ENCODE measurements at regions not wholly inside any gene's neighbourhood (a gene's known extent, or its start where the extent isn't known, plus 50 kb on each side); places are given as distances from the start of the nearest gene placed in this dataset.
"Not testable (repeated sequence)": the region's sequence is repeated elsewhere in the genome, so short reads cannot be mapped to it uniquely, and the experiment has no call there.

DNA sequence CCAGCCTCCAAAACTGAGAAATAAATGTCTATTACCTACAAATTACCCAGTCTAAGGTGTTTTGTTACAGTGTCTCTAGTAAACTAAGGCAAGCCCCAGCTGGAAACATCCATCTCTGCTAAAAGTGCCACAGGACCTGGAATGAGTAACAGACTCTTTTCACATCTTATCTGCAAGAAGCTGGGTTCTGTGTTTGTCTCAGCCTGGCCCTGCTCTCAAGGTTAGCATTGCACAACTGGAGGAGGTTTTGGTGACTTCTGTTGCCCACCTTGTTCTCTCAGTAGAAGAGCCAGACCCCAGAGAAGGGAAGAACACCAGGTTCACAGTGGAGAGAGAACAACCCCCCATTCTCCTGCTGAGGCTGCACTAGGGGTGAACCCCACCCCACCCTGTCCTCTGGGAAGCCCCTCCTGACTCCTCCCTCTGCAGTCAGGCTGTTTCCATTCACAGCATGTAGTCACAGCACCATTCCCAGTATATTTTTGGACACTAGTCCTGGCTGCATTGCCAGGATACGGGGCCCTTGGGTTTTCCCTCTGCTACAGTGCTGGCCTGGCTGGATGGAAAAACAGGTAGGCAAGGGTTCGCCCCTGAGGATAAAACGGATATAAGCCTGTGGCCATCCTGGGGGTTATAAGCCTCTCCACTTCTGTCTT is 280.0 kb downstream of the BCL2L11 start:
- H3K36me3 ChIP-seq (ENCODE audit: control insufficient read depth, low read length); H4K20me1 ChIP-seq (ENCODE audit: control insufficient read depth, insufficient read depth, low read depth, low read length); H3K4me3 ChIP-seq (ENCODE audit: low read length); H3K4me1 ChIP-seq (ENCODE audit: control insufficient read depth, low read length); H3F3A ChIP-seq (ENCODE audit: control insufficient read depth, insufficient read depth); H3K9me2 ChIP-seq (replicated peaks; ENCODE audit: control insufficient read depth, low read length); H3K79me2 ChIP-seq (ENCODE audit: control insufficient read depth, low read length); H3K9me3 ChIP-seq (ENCODE audit: control insufficient read depth, insufficient read depth, low read length); H3K27ac ChIP-seq (ENCODE audit: low read depth, low read length); H3K4me2 ChIP-seq (ENCODE audit: low read length); H3K27me3 ChIP-seq (ENCODE audit: control insufficient read depth, low read length): not testable (repeated sequence)

DNA sequence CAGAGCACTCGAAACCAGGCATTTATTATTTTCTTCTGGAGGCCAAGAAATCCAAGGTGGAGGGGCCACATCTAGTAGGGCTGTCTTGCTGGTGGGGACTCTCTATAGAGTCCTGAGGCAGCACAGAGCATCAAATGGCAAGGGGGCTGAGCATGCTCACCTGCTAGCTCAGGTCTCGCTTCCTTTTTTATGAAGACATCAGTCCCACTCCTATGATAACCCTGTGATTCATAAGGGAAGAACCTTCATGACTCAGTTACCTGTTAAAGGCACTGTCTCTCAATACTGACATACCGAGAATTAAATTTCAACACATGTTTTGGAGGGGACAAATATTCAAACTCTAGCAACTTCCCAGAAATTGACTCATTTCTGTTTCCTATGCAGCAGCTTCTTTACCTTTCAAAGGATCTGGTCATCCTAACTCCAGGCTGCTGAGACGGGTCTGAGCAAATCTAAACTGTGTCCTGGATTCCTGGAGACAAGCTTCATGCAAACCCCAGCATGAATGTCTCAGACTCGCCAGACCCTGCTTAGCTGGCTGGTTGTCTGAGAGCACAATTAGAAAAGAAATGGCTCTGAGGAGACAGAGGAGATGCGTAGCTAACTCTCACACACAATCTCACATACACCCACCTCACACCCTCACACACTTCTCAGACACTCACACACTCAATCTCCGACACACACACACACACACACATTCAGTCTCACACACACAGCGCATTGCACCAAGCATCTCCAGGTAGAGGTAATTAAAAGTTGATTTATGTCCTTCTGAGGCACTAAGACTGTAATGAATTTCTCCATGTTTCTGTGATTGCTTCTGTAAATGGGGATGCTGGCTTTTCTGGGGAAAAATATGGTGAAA is 280.8 kb downstream of the BCL2L11 start:
- H4K20me1 ChIP-seq (ENCODE audit: control insufficient read depth, insufficient read depth, low read depth, low read length); H3K27me3 ChIP-seq (ENCODE audit: control insufficient read depth, low read length); H3K4me2 ChIP-seq (ENCODE audit: low read length); H3K36me3 ChIP-seq (ENCODE audit: control insufficient read depth, low read length); H3K79me2 ChIP-seq (ENCODE audit: control insufficient read depth, low read length); H3F3A ChIP-seq (ENCODE audit: control insufficient read depth, insufficient read depth); H3K9me2 ChIP-seq (replicated peaks; ENCODE audit: control insufficient read depth, low read length); H3K9me3 ChIP-seq (ENCODE audit: control insufficient read depth, insufficient read depth, low read length); H3K4me3 ChIP-seq (ENCODE audit: low read length); H3K4me1 ChIP-seq (ENCODE audit: control insufficient read depth, low read length); H3K27ac ChIP-seq (ENCODE audit: low read depth, low read length): not testable (repeated sequence)

DNA sequence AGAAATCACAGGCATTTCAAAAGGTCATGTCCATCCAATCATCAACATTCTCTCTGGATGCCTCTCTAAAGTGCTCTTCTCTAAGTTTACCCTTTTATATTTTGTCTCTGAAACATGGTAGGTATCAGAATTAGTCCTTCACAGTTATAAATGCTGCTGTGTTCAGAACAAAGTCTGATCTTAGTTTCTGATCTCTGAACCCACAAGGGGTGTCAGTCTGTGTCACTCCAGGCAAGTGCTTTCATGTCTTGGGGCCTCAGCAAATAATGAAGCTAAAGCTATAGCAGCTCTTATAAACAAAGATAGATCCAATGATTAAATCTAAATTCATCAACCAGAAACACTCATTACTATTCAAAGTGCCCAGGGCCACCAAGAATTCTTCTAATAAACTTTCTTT is 281.7 kb downstream of the BCL2L11 start:
- not testable (repeated sequence) for H3K4me1 ChIP-seq (ENCODE audit: control insufficient read depth, low read length); H3K4me3 ChIP-seq (ENCODE audit: low read length); H3K9me2 ChIP-seq (replicated peaks; ENCODE audit: control insufficient read depth, low read length); H3K36me3 ChIP-seq (ENCODE audit: control insufficient read depth, low read length); H3K4me2 ChIP-seq (ENCODE audit: low read length); H3F3A ChIP-seq (ENCODE audit: control insufficient read depth, insufficient read depth); H3K27ac ChIP-seq (ENCODE audit: low read depth, low read length); H3K27me3 ChIP-seq (ENCODE audit: control insufficient read depth, low read length); H3K9me3 ChIP-seq (ENCODE audit: control insufficient read depth, insufficient read depth, low read length); H4K20me1 ChIP-seq (ENCODE audit: control insufficient read depth, insufficient read depth, low read depth, low read length); H3K79me2 ChIP-seq (ENCODE audit: control insufficient read depth, low read length)

GRCh38 chr2:111403287-111403686 is 282.6 kb downstream of the BCL2L11 start:
- H3K27me3 ChIP-seq (ENCODE audit: control insufficient read depth, low read length) = not testable (repeated sequence)

DNA sequence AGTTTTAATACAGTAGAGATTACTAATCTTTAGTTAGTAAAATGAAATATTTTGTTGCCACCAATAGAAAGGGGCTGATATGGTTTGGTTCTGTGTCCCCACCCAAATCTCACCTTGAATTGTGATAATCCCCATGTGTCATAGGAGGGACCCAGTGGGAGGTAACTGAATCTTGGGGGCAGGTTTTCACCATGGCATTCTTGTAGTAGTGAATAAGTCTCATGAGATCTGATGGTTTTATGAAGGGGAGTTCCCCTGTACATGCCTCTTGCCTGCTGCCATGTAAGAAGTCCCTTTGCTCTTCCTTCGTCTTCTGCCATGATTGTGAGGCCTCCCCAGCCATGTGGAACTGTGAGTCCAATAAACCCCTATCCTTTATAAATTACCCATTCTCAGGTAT is 285.9 kb downstream of the BCL2L11 start:
- H3K9me3 ChIP-seq (ENCODE audit: control insufficient read depth, insufficient read depth, low read length); H3K4me2 ChIP-seq (ENCODE audit: low read length); H3K4me1 ChIP-seq (ENCODE audit: control insufficient read depth, low read length); H3K9me2 ChIP-seq (replicated peaks; ENCODE audit: control insufficient read depth, low read length); H3F3A ChIP-seq (ENCODE audit: control insufficient read depth, insufficient read depth); H3K27ac ChIP-seq (ENCODE audit: low read depth, low read length); H3K27me3 ChIP-seq (ENCODE audit: control insufficient read depth, low read length); H3K4me3 ChIP-seq (ENCODE audit: low read length); H3K36me3 ChIP-seq (ENCODE audit: control insufficient read depth, low read length); H3K79me2 ChIP-seq (ENCODE audit: control insufficient read depth, low read length); H4K20me1 ChIP-seq (ENCODE audit: control insufficient read depth, insufficient read depth, low read depth, low read length): not testable (repeated sequence)

More at GRCh38 chr2:111403287-111403686, 282.6 kb downstream of the BCL2L11 start:
- not testable (repeated sequence) for H3K4me3 ChIP-seq (ENCODE audit: low read length); H3K4me1 ChIP-seq (ENCODE audit: control insufficient read depth, low read length); H4K20me1 ChIP-seq (ENCODE audit: control insufficient read depth, insufficient read depth, low read depth, low read length); H3K79me2 ChIP-seq (ENCODE audit: control insufficient read depth, low read length); H3K27ac ChIP-seq (ENCODE audit: low read depth, low read length); H3F3A ChIP-seq (ENCODE audit: control insufficient read depth, insufficient read depth); H3K9me2 ChIP-seq (replicated peaks; ENCODE audit: control insufficient read depth, low read length); H3K4me2 ChIP-seq (ENCODE audit: low read length); H3K36me3 ChIP-seq (ENCODE audit: control insufficient read depth, low read length); H3K9me3 ChIP-seq (ENCODE audit: control insufficient read depth, insufficient read depth, low read length)

DNA sequence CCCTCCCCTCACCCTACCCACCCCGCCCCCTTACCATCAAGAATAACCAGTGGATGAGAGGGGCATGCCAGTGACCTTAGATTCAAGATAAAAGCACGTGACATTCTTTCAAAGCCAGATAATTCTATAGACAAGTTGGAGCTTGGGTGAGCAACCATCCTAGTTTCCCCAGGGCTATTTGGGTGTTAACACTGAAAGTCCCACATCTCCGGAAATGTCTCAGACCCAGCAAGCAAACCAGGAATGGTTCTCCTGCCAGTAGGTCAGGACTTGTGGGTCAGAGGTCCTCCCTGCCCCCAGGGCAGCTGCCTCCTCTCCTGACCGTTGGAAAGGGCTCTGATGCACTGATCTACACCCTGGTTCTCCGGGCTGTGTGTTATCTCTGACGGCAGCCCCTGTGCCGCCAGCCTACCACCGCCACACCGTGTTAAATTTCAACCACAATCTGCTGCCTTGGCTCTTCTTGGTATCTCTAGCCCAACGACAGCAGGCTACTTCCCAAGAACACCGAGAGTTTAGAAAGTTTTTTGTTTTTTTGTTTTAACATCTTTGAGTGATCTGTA is 287.0 kb downstream of the BCL2L11 start:
- H3K9me3 ChIP-seq (ENCODE audit: control insufficient read depth, insufficient read depth, low read length); H4K20me1 ChIP-seq (ENCODE audit: control insufficient read depth, insufficient read depth, low read depth, low read length); H3K79me2 ChIP-seq (ENCODE audit: control insufficient read depth, low read length); H3K27me3 ChIP-seq (ENCODE audit: control insufficient read depth, low read length); H3K36me3 ChIP-seq (ENCODE audit: control insufficient read depth, low read length); H3F3A ChIP-seq (ENCODE audit: control insufficient read depth, insufficient read depth); H3K9me2 ChIP-seq (replicated peaks; ENCODE audit: control insufficient read depth, low read length); H3K27ac ChIP-seq (ENCODE audit: low read depth, low read length); H3K4me1 ChIP-seq (ENCODE audit: control insufficient read depth, low read length); H3K4me3 ChIP-seq (ENCODE audit: low read length); H3K4me2 ChIP-seq (ENCODE audit: low read length): not testable (repeated sequence)

DNA sequence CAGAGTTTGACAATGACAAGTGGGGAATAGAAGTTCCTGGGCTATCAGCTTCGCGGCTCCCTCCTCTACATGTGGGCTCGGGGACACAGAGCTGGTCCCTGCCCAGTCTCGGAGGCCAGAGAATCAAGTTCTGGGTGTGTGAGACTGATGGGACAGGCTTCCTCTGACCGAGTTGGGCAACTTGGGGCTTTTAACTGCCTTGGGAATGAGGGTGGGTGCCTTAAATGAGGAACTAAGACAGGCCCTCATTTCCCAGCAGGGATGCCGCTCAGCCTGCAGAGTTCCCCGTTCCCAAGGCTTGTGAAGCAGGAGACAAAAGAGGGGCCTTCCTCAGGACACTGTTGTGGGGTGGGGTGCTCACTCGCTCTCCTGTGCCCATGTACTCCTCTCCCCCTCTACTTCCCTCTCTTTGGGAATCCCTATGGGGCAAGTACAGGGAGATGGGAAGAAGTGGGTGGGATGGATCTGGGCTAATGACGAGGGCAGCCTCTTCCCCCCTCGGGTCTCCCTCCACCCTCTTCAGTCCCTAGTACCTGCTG is 290.2 kb downstream of the BCL2L11 start:
- H3F3A ChIP-seq (ENCODE audit: control insufficient read depth, insufficient read depth); H3K27me3 ChIP-seq (ENCODE audit: control insufficient read depth, low read length); H3K4me3 ChIP-seq (ENCODE audit: low read length); H3K4me1 ChIP-seq (ENCODE audit: control insufficient read depth, low read length); H3K9me2 ChIP-seq (replicated peaks; ENCODE audit: control insufficient read depth, low read length); H3K79me2 ChIP-seq (ENCODE audit: control insufficient read depth, low read length); H3K4me2 ChIP-seq (ENCODE audit: low read length); H3K27ac ChIP-seq (ENCODE audit: low read depth, low read length); H4K20me1 ChIP-seq (ENCODE audit: control insufficient read depth, insufficient read depth, low read depth, low read length); H3K36me3 ChIP-seq (ENCODE audit: control insufficient read depth, low read length); H3K9me3 ChIP-seq (ENCODE audit: control insufficient read depth, insufficient read depth, low read length): not testable (repeated sequence)

Measured in DOHH2 (cell line).